Panc1 (cell line): ENCODE measurements at regions not wholly inside any gene's neighbourhood (a gene's known extent, or its start where the extent isn't known, plus 50 kb on each side); places are given as distances from the start of the nearest gene placed in this dataset.

Source experiments
- ATAC-seq: fragments of 200-7000 bp; cut with Tn5 transposase; 2 replicates; pipeline ENCODE4 v1.9.1; 2020; ENCODE audit warnings: mild to moderate bottlenecking, moderate library complexity
- BruUV-seq: library from RNA; stranded (reverse); fragments of 400-500 nt; replicated peaks from 2 replicates; lab custom pipeline; 2021; lab: Mats Ljungman, UMichigan
- CTCF ChIA-PET: fragments of 300-600 bp; sonication (Branson Sonifier 250); formaldehyde crosslinking; loops from one replicate; lab custom pipeline; 2022; ENCODE audit warnings: antibody characterized with exemption; lab: Charles Lee
- POLR2A ChIA-PET: fragments of 300-600 bp; sonication (Branson Sonifier 250); formaldehyde crosslinking; loops from one replicate; lab custom pipeline; 2022; ENCODE audit warnings: antibody characterized with exemption; lab: Charles Lee
- DNase-seq: peaks from one replicate; pipeline ENCODE4 v3.0.0-alpha.2; 2010; ENCODE audit warnings: low read depth, low spot score
- H3K27ac ChIP-seq: 2 replicates; pipeline ENCODE4 v1.5.1; 2011; ENCODE audit warnings: mild to moderate bottlenecking, low read length, inconsistent platforms
- H3K27me3 ChIP-seq: fragments of 200-500 bp; sonication (Bioruptor generic); 2 replicates; pipeline ENCODE4 v1.6.0; 2014; ENCODE audit warnings: low read length, inconsistent platforms; ENCODE audit not compliant: control insufficient read depth, insufficient read depth
- H3K36me3 ChIP-seq: fragments of 200-500 bp; sonication (Bioruptor generic); 2 replicates; pipeline ENCODE4 v1.5.1; 2014; ENCODE audit warnings: inconsistent platforms, mild to moderate bottlenecking, low read length, moderate library complexity; ENCODE audit not compliant: control insufficient read depth, insufficient read depth
- H3K4me1 ChIP-seq: 2 replicates; pipeline ENCODE4 v1.5.1; 2011; ENCODE audit warnings: inconsistent platforms, mild to moderate bottlenecking, low read length, moderate library complexity; ENCODE audit not compliant: control insufficient read depth, insufficient read depth
- H3K4me3 ChIP-seq, 2 experiments: 2 replicates each; pipeline ENCODE4 v1.5.1; 2011 to 2012; ENCODE audit warnings: low read depth in 2 of 2, low read length in 2 of 2, mild to moderate bottlenecking in 2 of 2, inconsistent platforms in 1 of 2, moderate library complexity in 1 of 2
- H3K9me3 ChIP-seq: fragments of 200-500 bp; sonication (Bioruptor generic); 2 replicates; pipeline ENCODE4 v1.5.1; 2014; ENCODE audit warnings: low read depth, mild to moderate bottlenecking, inconsistent platforms, low read length, moderate library complexity; ENCODE audit not compliant: control insufficient read depth, insufficient read depth
- POLR2AphosphoS5 ChIP-seq: IDR thresholded peaks from 2 replicates; pipeline ENCODE4 v1.6.1; 2012; ENCODE audit warnings: mild to moderate bottlenecking, low read depth, low read length, moderate library complexity
- SIN3A ChIP-seq: IDR thresholded peaks from 2 replicates; pipeline ENCODE4 v1.6.1; 2012; ENCODE audit warnings: low read depth, mild to moderate bottlenecking, low read length, moderate library complexity, borderline replicate concordance; ENCODE audit not compliant: insufficient read depth
- TCF7L2 ChIP-seq: IDR thresholded peaks from 2 replicates; pipeline ENCODE4 v1.6.1; 2011; ENCODE audit warnings: mild to moderate bottlenecking, low read depth, low read length, inconsistent platforms
- in situ Hi-C: cut with HindIII; loops from 2 replicates; pipeline ENCODE4 v1.10.0; 2016; ENCODE audit warnings: low sequenced_read_pairs, low pct_unique_long_range_greater_than_20kb
- intact Hi-C: fragments of 100-400 bp; cut with micrococcal nuclease; formaldehyde crosslinking; loops from one replicate; pipeline ENCODE4 v1.10.0; 2022; ENCODE audit not compliant: unreplicated experiment
- TF ChIP-seq, protein P1 (sequence below): fragments of 450-650 bp; IDR thresholded peaks from 2 replicates; pipeline ENCODE4 v1.5.1; 2017; ENCODE audit warnings: mild to moderate bottlenecking
- TF ChIP-seq, protein P2 (sequence below), 2 experiments: IDR thresholded peaks; 2 replicates each; pipeline ENCODE4 v1.6.1; 2011 to 2012; ENCODE audit warnings: low read depth in 2 of 2, control low read depth in 1 of 2, low read length in 1 of 2, mild to moderate bottlenecking in 1 of 2, moderate library complexity in 1 of 2; ENCODE audit not compliant: insufficient read depth in 1 of 2

DNA sequence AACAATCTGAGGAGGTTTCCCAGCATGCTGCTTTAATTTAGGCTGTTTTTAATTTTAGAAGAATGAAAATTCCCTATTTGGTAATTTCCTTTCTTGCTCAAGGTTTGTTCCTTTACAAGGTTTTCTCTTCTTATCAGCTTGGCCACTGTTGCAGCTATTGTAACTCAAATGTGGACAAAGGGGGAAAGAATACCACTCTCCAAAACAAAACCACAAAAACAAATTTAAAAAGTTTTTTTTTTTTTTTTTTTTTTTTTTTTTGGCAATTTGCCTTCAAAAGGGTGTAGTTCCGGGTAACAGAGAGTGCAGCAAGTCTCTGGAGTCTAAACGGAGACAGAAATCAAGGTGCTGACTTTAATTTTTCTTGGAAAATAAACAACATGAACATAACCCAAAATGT is 306.4 kb upstream of the ARGLU1 start:
- ChIA-PET POLR2A (no interaction called here), CTCF (no interaction called here)
- no peaks in the 10 kb centered on the region for H3K27me3 ChIP-seq
- TF ChIP-seq SIN3A (no peak), POLR2AphosphoS5 (no peak), TCF7L2 (no peak)
- TF ChIP-seq, protein P1, sequence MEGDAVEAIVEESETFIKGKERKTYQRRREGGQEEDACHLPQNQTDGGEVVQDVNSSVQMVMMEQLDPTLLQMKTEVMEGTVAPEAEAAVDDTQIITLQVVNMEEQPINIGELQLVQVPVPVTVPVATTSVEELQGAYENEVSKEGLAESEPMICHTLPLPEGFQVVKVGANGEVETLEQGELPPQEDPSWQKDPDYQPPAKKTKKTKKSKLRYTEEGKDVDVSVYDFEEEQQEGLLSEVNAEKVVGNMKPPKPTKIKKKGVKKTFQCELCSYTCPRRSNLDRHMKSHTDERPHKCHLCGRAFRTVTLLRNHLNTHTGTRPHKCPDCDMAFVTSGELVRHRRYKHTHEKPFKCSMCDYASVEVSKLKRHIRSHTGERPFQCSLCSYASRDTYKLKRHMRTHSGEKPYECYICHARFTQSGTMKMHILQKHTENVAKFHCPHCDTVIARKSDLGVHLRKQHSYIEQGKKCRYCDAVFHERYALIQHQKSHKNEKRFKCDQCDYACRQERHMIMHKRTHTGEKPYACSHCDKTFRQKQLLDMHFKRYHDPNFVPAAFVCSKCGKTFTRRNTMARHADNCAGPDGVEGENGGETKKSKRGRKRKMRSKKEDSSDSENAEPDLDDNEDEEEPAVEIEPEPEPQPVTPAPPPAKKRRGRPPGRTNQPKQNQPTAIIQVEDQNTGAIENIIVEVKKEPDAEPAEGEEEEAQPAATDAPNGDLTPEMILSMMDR: no peak
- TF ChIP-seq, protein P2, sequence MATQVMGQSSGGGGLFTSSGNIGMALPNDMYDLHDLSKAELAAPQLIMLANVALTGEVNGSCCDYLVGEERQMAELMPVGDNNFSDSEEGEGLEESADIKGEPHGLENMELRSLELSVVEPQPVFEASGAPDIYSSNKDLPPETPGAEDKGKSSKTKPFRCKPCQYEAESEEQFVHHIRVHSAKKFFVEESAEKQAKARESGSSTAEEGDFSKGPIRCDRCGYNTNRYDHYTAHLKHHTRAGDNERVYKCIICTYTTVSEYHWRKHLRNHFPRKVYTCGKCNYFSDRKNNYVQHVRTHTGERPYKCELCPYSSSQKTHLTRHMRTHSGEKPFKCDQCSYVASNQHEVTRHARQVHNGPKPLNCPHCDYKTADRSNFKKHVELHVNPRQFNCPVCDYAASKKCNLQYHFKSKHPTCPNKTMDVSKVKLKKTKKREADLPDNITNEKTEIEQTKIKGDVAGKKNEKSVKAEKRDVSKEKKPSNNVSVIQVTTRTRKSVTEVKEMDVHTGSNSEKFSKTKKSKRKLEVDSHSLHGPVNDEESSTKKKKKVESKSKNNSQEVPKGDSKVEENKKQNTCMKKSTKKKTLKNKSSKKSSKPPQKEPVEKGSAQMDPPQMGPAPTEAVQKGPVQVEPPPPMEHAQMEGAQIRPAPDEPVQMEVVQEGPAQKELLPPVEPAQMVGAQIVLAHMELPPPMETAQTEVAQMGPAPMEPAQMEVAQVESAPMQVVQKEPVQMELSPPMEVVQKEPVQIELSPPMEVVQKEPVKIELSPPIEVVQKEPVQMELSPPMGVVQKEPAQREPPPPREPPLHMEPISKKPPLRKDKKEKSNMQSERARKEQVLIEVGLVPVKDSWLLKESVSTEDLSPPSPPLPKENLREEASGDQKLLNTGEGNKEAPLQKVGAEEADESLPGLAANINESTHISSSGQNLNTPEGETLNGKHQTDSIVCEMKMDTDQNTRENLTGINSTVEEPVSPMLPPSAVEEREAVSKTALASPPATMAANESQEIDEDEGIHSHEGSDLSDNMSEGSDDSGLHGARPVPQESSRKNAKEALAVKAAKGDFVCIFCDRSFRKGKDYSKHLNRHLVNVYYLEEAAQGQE (IDR thresholded peaks at IDR 0.05; ENCODE audit: insufficient read depth in 1 of 2, low read depth in 2 of 2, low read length in 1 of 2): no peak
- intact Hi-C loops: no loop called here
- BruUV-seq: no TSS peak
- no peaks in the 10 kb centered on the region for H3K36me3 ChIP-seq
- no peaks in the 10 kb centered on the region for H3K4me1 ChIP-seq
- no peaks in the 10 kb centered on the region for H3K9me3 ChIP-seq
- in situ Hi-C loops: no loop called here
- DNase-seq (no peak), ATAC-seq (no peak)
- H3K27ac ChIP-seq: no peak overlapping the region
- no peak overlapping the region for H3K4me3 ChIP-seq

DNA sequence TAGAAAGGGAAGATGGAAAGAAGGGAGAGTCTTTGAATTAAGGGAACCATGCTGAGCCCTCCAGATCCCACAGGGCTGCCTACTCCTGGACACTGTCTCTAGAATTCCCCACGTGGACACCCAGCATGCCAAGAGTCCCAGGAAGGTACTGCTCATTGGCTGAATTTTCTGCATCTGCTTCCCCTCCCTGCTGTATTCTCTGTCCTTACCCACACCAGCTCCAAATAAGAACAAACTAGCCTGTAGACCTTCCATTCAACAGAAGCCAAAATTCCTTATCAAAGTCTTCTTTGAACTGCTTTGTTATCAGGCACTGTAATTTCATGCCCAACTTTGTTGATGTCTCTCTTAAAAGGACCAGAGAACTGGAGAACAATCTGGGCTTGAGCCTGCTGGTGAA is 305.9 kb upstream of the ARGLU1 start:
- CTCF ChIA-PET: no interaction called here
- POLR2A ChIA-PET: no interaction called here
- Histone ChIP-seq H3K36me3 (no peaks in the 10 kb centered on the region), H3K4me3 (no peak overlapping the region), H3K4me1 (no peaks in the 10 kb centered on the region), H3K9me3 (no peaks in the 10 kb centered on the region), H3K27ac (no peak overlapping the region), H3K27me3 (no peaks in the 10 kb centered on the region)
- in situ Hi-C loops (no loop called here), intact Hi-C loops (no loop called here)
- TF ChIP-seq, protein P1: no peak
- no peak for TF ChIP-seq POLR2AphosphoS5
- no peak for TF ChIP-seq SIN3A
- TF ChIP-seq, protein P2 (IDR thresholded peaks at IDR 0.05; ENCODE audit: insufficient read depth in 1 of 2, low read depth in 2 of 2, low read length in 1 of 2): no peak
- no peak for TF ChIP-seq TCF7L2
- DNase-seq: no peak
- no peak for ATAC-seq
- no TSS peak for BruUV-seq
